Memory B cell (primary cell): ENCODE measurements at regions not wholly inside any gene's neighbourhood (a gene's known extent, or its start where the extent isn't known, plus 50 kb on each side); places are given as distances from the start of the nearest gene placed in this dataset.

Source experiments
- ATAC-seq: fragments of 150-1000 bp; cut with Tn5 transposase; 2 replicates; pipeline ENCODE4 v1.10.0; 2021; ENCODE audit warnings: low read depth, mild to moderate bottlenecking, moderate library complexity
- DNase-seq, 2 donors: peaks; one replicate each; pipeline ENCODE4 v3.0.0; 2022; ENCODE audit warnings: low spot score in 2 of 2
- H3K27ac Mint-ChIP-seq: one replicate; pipeline ENCODE4 v1.8.0; 2022; ENCODE audit warnings: mild to moderate bottlenecking, moderate library complexity, mixed read lengths
- H3K27me3 Mint-ChIP-seq: one replicate; pipeline ENCODE4 v1.8.0; 2022; ENCODE audit warnings: mixed read lengths
- H3K36me3 Mint-ChIP-seq: one replicate; pipeline ENCODE4 v1.8.0; 2022; ENCODE audit warnings: mild to moderate bottlenecking, mixed read lengths
- H3K4me1 Mint-ChIP-seq: one replicate; pipeline ENCODE4 v1.8.0; 2022; ENCODE audit warnings: mixed read lengths
- H3K4me3 Mint-ChIP-seq: one replicate; pipeline ENCODE4 v1.8.0; 2022; ENCODE audit warnings: mild to moderate bottlenecking, moderate library complexity, mixed read lengths
- H3K9me3 Mint-ChIP-seq: one replicate; pipeline ENCODE4 v1.8.0; 2022; ENCODE audit warnings: mixed read lengths

- peaks cover 3% of the 10 kb centered on the region for H3K9me3 Mint-ChIP-seq
- DNase-seq (no peak), ATAC-seq (no peak)
- peaks cover 6% of the 10 kb centered on the region for H3K27me3 Mint-ChIP-seq
- H3K36me3 Mint-ChIP-seq: peaks cover 1% of the 10 kb centered on the region
- H3K27ac Mint-ChIP-seq: peak overlapping the region; percentile 26
- no peak overlapping the region for H3K4me3 Mint-ChIP-seq
- peaks cover 34% of the 10 kb centered on the region for H3K4me1 Mint-ChIP-seq
Measured at GRCh38 chr17:68790492-68790891, 164.7 kb downstream of the ABCA8 start.

GRCh38 chr17:68789203-68789962 lies 165.8 kb downstream of the ABCA8 start:
- no peak overlapping the region for H3K4me3 Mint-ChIP-seq
- no peak overlapping the region for H3K27ac Mint-ChIP-seq
- H3K27me3 Mint-ChIP-seq: peaks cover 6% of the 10 kb centered on the region
- peaks cover 3% of the 10 kb centered on the region for H3K9me3 Mint-ChIP-seq
- no peak for DNase-seq
- no peak for ATAC-seq
- H3K4me1 Mint-ChIP-seq: peaks cover 25% of the 10 kb centered on the region
- H3K36me3 Mint-ChIP-seq: peaks cover 1% of the 10 kb centered on the region

- H3K27me3 Mint-ChIP-seq: peaks cover 6% of the 10 kb centered on the region
- no peak for DNase-seq
- peaks cover 3% of the 10 kb centered on the region for H3K9me3 Mint-ChIP-seq
- H3K4me1 Mint-ChIP-seq: peaks cover 15% of the 10 kb centered on the region
- no peak overlapping the region for H3K4me3 Mint-ChIP-seq
- peak overlapping the region; percentile 71 for H3K27ac Mint-ChIP-seq
- H3K36me3 Mint-ChIP-seq: peaks cover 1% of the 10 kb centered on the region
- no peak for ATAC-seq
Measured at GRCh38 chr17:68785565-68786486, 169.4 kb downstream of the ABCA8 start.

GRCh38 chr17:68784431-68784830 lies 170.8 kb downstream of the ABCA8 start:
- no peak overlapping the region for H3K4me3 Mint-ChIP-seq
- no peaks in the 10 kb centered on the region for H3K36me3 Mint-ChIP-seq
- H3K4me1 Mint-ChIP-seq: peaks cover 8% of the 10 kb centered on the region
- H3K9me3 Mint-ChIP-seq: peaks cover 2% of the 10 kb centered on the region
- peaks cover 4% of the 10 kb centered on the region for H3K27me3 Mint-ChIP-seq
- DNase-seq (no peak), ATAC-seq (no peak)
- no peak overlapping the region for H3K27ac Mint-ChIP-seq

GRCh38 chr17:68783861-68784260 lies 171.3 kb downstream of the ABCA8 start:
- peaks cover 8% of the 10 kb centered on the region for H3K4me1 Mint-ChIP-seq
- no peaks in the 10 kb centered on the region for H3K36me3 Mint-ChIP-seq
- no peak for DNase-seq
- H3K27ac Mint-ChIP-seq: no peak overlapping the region
- H3K27me3 Mint-ChIP-seq: peaks cover 4% of the 10 kb centered on the region
- peaks cover 2% of the 10 kb centered on the region for H3K9me3 Mint-ChIP-seq
- ATAC-seq: no peak
- no peak overlapping the region for H3K4me3 Mint-ChIP-seq

- no peak overlapping the region for H3K27ac Mint-ChIP-seq
- peaks cover 8% of the 10 kb centered on the region for H3K4me1 Mint-ChIP-seq
- peaks cover 2% of the 10 kb centered on the region for H3K9me3 Mint-ChIP-seq
- ATAC-seq (no peak), DNase-seq (no peak)
- no peaks in the 10 kb centered on the region for H3K36me3 Mint-ChIP-seq
- no peak overlapping the region for H3K4me3 Mint-ChIP-seq
- peaks cover 4% of the 10 kb centered on the region for H3K27me3 Mint-ChIP-seq
Measured at GRCh38 chr17:68782789-68783188, 172.4 kb downstream of the ABCA8 start.

- ATAC-seq: no peak
- H3K27ac Mint-ChIP-seq: no peak overlapping the region
- DNase-seq: no peak
- H3K4me1 Mint-ChIP-seq: peaks cover under 1% of the 10 kb centered on the region
- no peaks in the 10 kb centered on the region for H3K36me3 Mint-ChIP-seq
- peaks cover under 1% of the 10 kb centered on the region for H3K27me3 Mint-ChIP-seq
- H3K4me3 Mint-ChIP-seq: no peak overlapping the region
- no peaks in the 10 kb centered on the region for H3K9me3 Mint-ChIP-seq
Measured at GRCh38 chr17:68780596-68780995, 174.6 kb downstream of the ABCA8 start.

GRCh38 chr17:68778726-68779125 lies 176.5 kb downstream of the ABCA8 start:
- H3K27me3 Mint-ChIP-seq: no peaks in the 10 kb centered on the region
- H3K4me1 Mint-ChIP-seq: peaks cover 8% of the 10 kb centered on the region
- no peak overlapping the region for H3K27ac Mint-ChIP-seq
- no peaks in the 10 kb centered on the region for H3K36me3 Mint-ChIP-seq
- ATAC-seq (no peak), DNase-seq (no peak)
- no peaks in the 10 kb centered on the region for H3K9me3 Mint-ChIP-seq
- H3K4me3 Mint-ChIP-seq: no peak overlapping the region

- Mint-ChIP-seq H3K4me3 (no peak overlapping the region), H3K4me1 (peaks cover 8% of the 10 kb centered on the region), H3K36me3 (no peaks in the 10 kb centered on the region), H3K27ac (no peak overlapping the region), H3K27me3 (no peaks in the 10 kb centered on the region), H3K9me3 (no peaks in the 10 kb centered on the region)
- DNase-seq: no peak
- ATAC-seq: no peak
Measured at GRCh38 chr17:68777856-68778694, 176.9 kb upstream of the FAM20A start.

GRCh38 chr17:68777243-68777855 lies 176.2 kb upstream of the FAM20A start:
- Mint-ChIP-seq H3K4me1 (peaks cover 8% of the 10 kb centered on the region), H3K4me3 (no peak overlapping the region), H3K36me3 (no peaks in the 10 kb centered on the region), H3K27me3 (no peaks in the 10 kb centered on the region), H3K27ac (no peak overlapping the region), H3K9me3 (no peaks in the 10 kb centered on the region)
- peak; percentile 38 for ATAC-seq
- peak; percentile 35 for DNase-seq

GRCh38 chr17:68776451-68776850 lies 175.3 kb upstream of the FAM20A start:
- Mint-ChIP-seq H3K27me3 (no peaks in the 10 kb centered on the region), H3K4me1 (peaks cover 12% of the 10 kb centered on the region), H3K4me3 (no peak overlapping the region), H3K9me3 (no peaks in the 10 kb centered on the region), H3K27ac (peak overlapping the region; percentile 73), H3K36me3 (no peaks in the 10 kb centered on the region)
- DNase-seq (no peak), ATAC-seq (no peak)

- Mint-ChIP-seq H3K36me3 (no peaks in the 10 kb centered on the region), H3K27ac (peak overlapping the region; percentile 89), H3K27me3 (no peaks in the 10 kb centered on the region), H3K4me3 (no peak overlapping the region), H3K4me1 (peaks cover 12% of the 10 kb centered on the region), H3K9me3 (no peaks in the 10 kb centered on the region)
- DNase-seq (no peak), ATAC-seq (no peak)
Measured at GRCh38 chr17:68775969-68776368, 174.8 kb upstream of the FAM20A start.

GRCh38 chr17:68775318-68775717 lies 174.2 kb upstream of the FAM20A start:
- Mint-ChIP-seq H3K27me3 (no peaks in the 10 kb centered on the region), H3K27ac (peak overlapping the region; percentile 89), H3K9me3 (no peaks in the 10 kb centered on the region), H3K4me1 (peaks cover 12% of the 10 kb centered on the region), H3K4me3 (no peak overlapping the region), H3K36me3 (no peaks in the 10 kb centered on the region)
- DNase-seq (no peak), ATAC-seq (no peak)
